ENCODE measurements at regions not wholly inside any gene's neighbourhood (a gene's known extent, or its start where the extent isn't known, plus 50 kb on each side); places are given as distances from the start of the nearest gene placed in this dataset.

GRCh38 chr10:61549861-61550260 lies 96.7 kb upstream of the TMEM26 start:
- TF ChIP-seq, protein P1, sequence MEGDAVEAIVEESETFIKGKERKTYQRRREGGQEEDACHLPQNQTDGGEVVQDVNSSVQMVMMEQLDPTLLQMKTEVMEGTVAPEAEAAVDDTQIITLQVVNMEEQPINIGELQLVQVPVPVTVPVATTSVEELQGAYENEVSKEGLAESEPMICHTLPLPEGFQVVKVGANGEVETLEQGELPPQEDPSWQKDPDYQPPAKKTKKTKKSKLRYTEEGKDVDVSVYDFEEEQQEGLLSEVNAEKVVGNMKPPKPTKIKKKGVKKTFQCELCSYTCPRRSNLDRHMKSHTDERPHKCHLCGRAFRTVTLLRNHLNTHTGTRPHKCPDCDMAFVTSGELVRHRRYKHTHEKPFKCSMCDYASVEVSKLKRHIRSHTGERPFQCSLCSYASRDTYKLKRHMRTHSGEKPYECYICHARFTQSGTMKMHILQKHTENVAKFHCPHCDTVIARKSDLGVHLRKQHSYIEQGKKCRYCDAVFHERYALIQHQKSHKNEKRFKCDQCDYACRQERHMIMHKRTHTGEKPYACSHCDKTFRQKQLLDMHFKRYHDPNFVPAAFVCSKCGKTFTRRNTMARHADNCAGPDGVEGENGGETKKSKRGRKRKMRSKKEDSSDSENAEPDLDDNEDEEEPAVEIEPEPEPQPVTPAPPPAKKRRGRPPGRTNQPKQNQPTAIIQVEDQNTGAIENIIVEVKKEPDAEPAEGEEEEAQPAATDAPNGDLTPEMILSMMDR (IDR thresholded peaks at IDR 0.05) = no peak
- no peak for TF ChIP-seq POLR2AphosphoS5 (IDR thresholded peaks at IDR 0.05; ENCODE audit: low read depth, low read length)

Data from Panc1 (cell line).